K562 (cell line): ENCODE measurements at regions not wholly inside any gene's neighbourhood (a gene's known extent, or its start where the extent isn't known, plus 50 kb on each side); places are given as distances from the start of the nearest gene placed in this dataset.
A peak's percentile ranks its signal among the peaks of the same experiment; 100 is the strongest.

ENCODE experiments used
- BCOR ChIP-seq: fragments of 450-650 bp; IDR thresholded peaks from 2 replicates; pipeline ENCODE4 v1.6.1; 2016
- FOXM1 ChIP-seq, 2 experiments: fragments of 450-650 bp in 1 of 2; sonication (generic) in 1 of 2; formaldehyde crosslinking in 1 of 2; IDR thresholded peaks; 2 replicates each; pipeline versions ENCODE4 v1.6.1 to v1.9.0; 2017 to 2022; ENCODE audit warnings: low read depth in 2 of 2, mild to moderate bottlenecking in 2 of 2, missing genetic modification reagents in 1 of 2, moderate library complexity in 1 of 2
- GMEB1 ChIP-seq: fragments of 250-450 bp; sonication (Bioruptor Pico); IDR thresholded peaks from 2 replicates; pipeline ENCODE4 v1.4.0; 2020; ENCODE audit warnings: mild to moderate bottlenecking
- GTF2A2 ChIP-seq: IDR thresholded peaks from 2 replicates; pipeline ENCODE4 v1.6.1; 2016; ENCODE audit warnings: mild to moderate bottlenecking, missing genetic modification characterization, missing compliant biosample characterization
- HDAC1 ChIP-seq, 2 experiments: fragments of 450-650 bp; IDR thresholded peaks; 2 replicates each; pipeline ENCODE4 v1.6.1; 2016 to 2017; ENCODE audit warnings: inconsistent platforms in 1 of 2, mild to moderate bottlenecking in 1 of 2, moderate library complexity in 1 of 2
- SMAD4 ChIP-seq: fragments of 250-450 bp; sonication (Bioruptor Pico); conservative IDR thresholded peaks from 2 replicates; pipeline ENCODE4 v1.8.0; 2021; ENCODE audit warnings: inconsistent platforms, mild to moderate bottlenecking, moderate library complexity
- TEAD1 ChIP-seq, 2 experiments: fragments of 450-650 bp in 1 of 2; sonication (generic) in 1 of 2; formaldehyde crosslinking; IDR thresholded peaks; 2 replicates each; pipeline versions ENCODE4 v1.4.0 to v1.8.0; 2020 to 2022; ENCODE audit warnings: mild to moderate bottlenecking in 2 of 2, missing genetic modification reagents in 1 of 2
- ZFPM2 ChIP-seq: fragments of 250-450 bp; sonication (Bioruptor Pico); IDR thresholded peaks from 2 replicates; pipeline ENCODE4 v1.5.1; 2022; ENCODE audit warnings: mild to moderate bottlenecking
- ZNF134 ChIP-seq: fragments of 250-450 bp; sonication (Bioruptor Pico); conservative IDR thresholded peaks from 2 replicates; pipeline ENCODE4 v1.4.0; 2020
- ZNF589 ChIP-seq: fragments of 200-800 bp; sonication (Bioruptor generic); IDR thresholded peaks from 2 replicates; pipeline ENCODE4 v1.6.1; 2016; ENCODE audit warnings: low read depth, missing genetic modification characterization, missing compliant biosample characterization
- TF ChIP-seq, protein P1 (sequence below): fragments of 450-650 bp; IDR thresholded peaks from 2 replicates; pipeline ENCODE4 v1.7.1; 2018; ENCODE audit warnings: mild to moderate bottlenecking, low read depth; ENCODE audit not compliant: partially characterized antibody
- TF ChIP-seq, protein P2 (sequence below): fragments of 450-650 bp; IDR thresholded peaks from 2 replicates; pipeline ENCODE4 v1.6.1; 2016; ENCODE audit warnings: missing biosample characterization, missing genetic modification characterization
- TF ChIP-seq, protein P3 (sequence below), 2 experiments: fragments of 450-650 bp; IDR thresholded peaks; 2 replicates each; pipeline ENCODE4 v1.6.1; 2018; ENCODE audit warnings: mild to moderate bottlenecking in 2 of 2, low read depth in 1 of 2; ENCODE audit not compliant: partially characterized antibody in 2 of 2
- TF ChIP-seq, protein P4 (sequence below): fragments of 250-450 bp; sonication (Bioruptor Pico); IDR thresholded peaks from 2 replicates; pipeline ENCODE4 v1.4.0; 2020
- TF ChIP-seq, protein P5 (sequence below): fragments of 250-450 bp; sonication (Bioruptor Pico); IDR thresholded peaks from 2 replicates; pipeline ENCODE4 v1.5.0; 2021

- TF ChIP-seq, protein P1, sequence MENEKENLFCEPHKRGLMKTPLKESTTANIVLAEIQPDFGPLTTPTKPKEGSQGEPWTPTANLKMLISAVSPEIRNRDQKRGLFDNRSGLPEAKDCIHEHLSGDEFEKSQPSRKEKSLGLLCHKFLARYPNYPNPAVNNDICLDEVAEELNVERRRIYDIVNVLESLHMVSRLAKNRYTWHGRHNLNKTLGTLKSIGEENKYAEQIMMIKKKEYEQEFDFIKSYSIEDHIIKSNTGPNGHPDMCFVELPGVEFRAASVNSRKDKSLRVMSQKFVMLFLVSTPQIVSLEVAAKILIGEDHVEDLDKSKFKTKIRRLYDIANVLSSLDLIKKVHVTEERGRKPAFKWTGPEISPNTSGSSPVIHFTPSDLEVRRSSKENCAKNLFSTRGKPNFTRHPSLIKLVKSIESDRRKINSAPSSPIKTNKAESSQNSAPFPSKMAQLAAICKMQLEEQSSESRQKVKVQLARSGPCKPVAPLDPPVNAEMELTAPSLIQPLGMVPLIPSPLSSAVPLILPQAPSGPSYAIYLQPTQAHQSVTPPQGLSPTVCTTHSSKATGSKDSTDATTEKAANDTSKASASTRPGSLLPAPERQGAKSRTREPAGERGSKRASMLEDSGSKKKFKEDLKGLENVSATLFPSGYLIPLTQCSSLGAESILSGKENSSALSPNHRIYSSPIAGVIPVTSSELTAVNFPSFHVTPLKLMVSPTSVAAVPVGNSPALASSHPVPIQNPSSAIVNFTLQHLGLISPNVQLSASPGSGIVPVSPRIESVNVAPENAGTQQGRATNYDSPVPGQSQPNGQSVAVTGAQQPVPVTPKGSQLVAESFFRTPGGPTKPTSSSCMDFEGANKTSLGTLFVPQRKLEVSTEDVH: no peak
- TF ChIP-seq, protein P2, sequence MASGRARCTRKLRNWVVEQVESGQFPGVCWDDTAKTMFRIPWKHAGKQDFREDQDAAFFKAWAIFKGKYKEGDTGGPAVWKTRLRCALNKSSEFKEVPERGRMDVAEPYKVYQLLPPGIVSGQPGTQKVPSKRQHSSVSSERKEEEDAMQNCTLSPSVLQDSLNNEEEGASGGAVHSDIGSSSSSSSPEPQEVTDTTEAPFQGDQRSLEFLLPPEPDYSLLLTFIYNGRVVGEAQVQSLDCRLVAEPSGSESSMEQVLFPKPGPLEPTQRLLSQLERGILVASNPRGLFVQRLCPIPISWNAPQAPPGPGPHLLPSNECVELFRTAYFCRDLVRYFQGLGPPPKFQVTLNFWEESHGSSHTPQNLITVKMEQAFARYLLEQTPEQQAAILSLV (tag): peak; percentile 27; the same call in 1 of the 2 replicates
- TF ChIP-seq TEAD1 (CRISPR knock-in tag; IDR thresholded peaks at IDR 0.05) (peak in 1 of 2 experiments; percentile 75; a peak in 2 of 4 replicates), ZFPM2 (CRISPR knock-in tag) (no peak), HDAC1 (IDR thresholded peaks at IDR 0.05) (no peak; a peak in 1 of 4 replicates), BCOR (no peak), FOXM1 (IDR thresholded peaks at IDR 0.05; ENCODE audit: low read depth) (peak; percentile 29; the same call in 1 of the 2 replicates), FOXM1 (CRISPR knock-in tag; IDR thresholded peaks at IDR 0.05; ENCODE audit: low read depth) (no peak), GTF2A2 (tag) (no peak), GMEB1 (CRISPR knock-in tag) (peak; percentile 46; the same call in 1 of the 2 replicates), ZNF134 (CRISPR knock-in tag) (0 out of 2 replicates have a peak, but pooled peaks have one; percentile 22), SMAD4 (CRISPR knock-in tag) (peak; percentile 75), ZNF589 (peak; percentile 33; the same call in 1 of the 2 replicates)
- TF ChIP-seq, protein P3, sequence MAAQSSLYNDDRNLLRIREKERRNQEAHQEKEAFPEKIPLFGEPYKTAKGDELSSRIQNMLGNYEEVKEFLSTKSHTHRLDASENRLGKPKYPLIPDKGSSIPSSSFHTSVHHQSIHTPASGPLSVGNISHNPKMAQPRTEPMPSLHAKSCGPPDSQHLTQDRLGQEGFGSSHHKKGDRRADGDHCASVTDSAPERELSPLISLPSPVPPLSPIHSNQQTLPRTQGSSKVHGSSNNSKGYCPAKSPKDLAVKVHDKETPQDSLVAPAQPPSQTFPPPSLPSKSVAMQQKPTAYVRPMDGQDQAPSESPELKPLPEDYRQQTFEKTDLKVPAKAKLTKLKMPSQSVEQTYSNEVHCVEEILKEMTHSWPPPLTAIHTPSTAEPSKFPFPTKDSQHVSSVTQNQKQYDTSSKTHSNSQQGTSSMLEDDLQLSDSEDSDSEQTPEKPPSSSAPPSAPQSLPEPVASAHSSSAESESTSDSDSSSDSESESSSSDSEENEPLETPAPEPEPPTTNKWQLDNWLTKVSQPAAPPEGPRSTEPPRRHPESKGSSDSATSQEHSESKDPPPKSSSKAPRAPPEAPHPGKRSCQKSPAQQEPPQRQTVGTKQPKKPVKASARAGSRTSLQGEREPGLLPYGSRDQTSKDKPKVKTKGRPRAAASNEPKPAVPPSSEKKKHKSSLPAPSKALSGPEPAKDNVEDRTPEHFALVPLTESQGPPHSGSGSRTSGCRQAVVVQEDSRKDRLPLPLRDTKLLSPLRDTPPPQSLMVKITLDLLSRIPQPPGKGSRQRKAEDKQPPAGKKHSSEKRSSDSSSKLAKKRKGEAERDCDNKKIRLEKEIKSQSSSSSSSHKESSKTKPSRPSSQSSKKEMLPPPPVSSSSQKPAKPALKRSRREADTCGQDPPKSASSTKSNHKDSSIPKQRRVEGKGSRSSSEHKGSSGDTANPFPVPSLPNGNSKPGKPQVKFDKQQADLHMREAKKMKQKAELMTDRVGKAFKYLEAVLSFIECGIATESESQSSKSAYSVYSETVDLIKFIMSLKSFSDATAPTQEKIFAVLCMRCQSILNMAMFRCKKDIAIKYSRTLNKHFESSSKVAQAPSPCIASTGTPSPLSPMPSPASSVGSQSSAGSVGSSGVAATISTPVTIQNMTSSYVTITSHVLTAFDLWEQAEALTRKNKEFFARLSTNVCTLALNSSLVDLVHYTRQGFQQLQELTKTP (IDR thresholded peaks at IDR 0.05; ENCODE audit: low read depth in 1 of 2, partially characterized antibody in 2 of 2): peak in 1 of 2 experiments; percentile 23
- TF ChIP-seq, protein P4, sequence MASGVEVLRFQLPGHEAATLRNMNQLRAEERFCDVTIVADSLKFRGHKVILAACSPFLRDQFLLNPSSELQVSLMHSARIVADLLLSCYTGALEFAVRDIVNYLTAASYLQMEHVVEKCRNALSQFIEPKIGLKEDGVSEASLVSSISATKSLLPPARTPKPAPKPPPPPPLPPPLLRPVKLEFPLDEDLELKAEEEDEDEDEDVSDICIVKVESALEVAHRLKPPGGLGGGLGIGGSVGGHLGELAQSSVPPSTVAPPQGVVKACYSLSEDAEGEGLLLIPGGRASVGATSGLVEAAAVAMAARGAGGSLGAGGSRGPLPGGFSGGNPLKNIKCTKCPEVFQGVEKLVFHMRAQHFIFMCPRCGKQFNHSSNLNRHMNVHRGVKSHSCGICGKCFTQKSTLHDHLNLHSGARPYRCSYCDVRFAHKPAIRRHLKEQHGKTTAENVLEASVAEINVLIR (CRISPR knock-in tag): 0 out of 2 replicates have a peak, but pooled peaks have one; percentile 30
- TF ChIP-seq, protein P5, sequence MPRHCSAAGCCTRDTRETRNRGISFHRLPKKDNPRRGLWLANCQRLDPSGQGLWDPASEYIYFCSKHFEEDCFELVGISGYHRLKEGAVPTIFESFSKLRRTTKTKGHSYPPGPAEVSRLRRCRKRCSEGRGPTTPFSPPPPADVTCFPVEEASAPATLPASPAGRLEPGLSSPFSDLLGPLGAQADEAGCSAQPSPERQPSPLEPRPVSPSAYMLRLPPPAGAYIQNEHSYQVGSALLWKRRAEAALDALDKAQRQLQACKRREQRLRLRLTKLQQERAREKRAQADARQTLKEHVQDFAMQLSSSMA (CRISPR knock-in tag): no peak
Observed at GRCh38 chr3:193922034-193922774, 213.7 kb upstream of the HES1 start (continued).
